HG03565 (cell line): ENCODE measurements at regions not wholly inside any gene's neighbourhood (a gene's known extent, or its start where the extent isn't known, plus 50 kb on each side); places are given as distances from the start of the nearest gene placed in this dataset.
"Not testable (repeated sequence)": the region's sequence is repeated elsewhere in the genome, so short reads cannot be mapped to it uniquely, and the experiment has no call there.

Source experiments
- ATAC-seq: cut with Tn5 transposase; IDR thresholded peaks from one replicate; pipeline ENCODE4 v1.9.1; 2021; ENCODE audit warnings: mild to moderate bottlenecking, moderate library complexity; ENCODE audit not compliant: unreplicated experiment

DNA sequence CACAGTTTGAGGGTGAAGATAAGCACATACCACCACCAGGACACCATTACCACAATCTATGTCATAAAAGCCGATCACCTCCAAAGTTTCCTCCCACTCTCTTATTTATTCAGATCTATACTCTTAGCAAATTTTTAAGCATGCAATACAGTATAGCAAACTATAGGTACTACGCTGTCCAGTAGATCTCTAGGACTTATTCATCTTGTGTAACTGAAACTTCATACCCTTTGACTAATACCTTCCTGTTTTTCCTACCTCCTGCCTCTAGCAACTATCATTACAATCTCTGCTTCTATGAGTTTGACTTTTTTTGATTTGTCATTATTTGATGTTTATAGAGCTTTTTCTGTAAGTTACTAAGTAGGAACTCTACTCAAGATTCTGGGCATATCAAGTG, 84.5 kb upstream of the MANSC4 start:
- ATAC-seq = no peak

DNA sequence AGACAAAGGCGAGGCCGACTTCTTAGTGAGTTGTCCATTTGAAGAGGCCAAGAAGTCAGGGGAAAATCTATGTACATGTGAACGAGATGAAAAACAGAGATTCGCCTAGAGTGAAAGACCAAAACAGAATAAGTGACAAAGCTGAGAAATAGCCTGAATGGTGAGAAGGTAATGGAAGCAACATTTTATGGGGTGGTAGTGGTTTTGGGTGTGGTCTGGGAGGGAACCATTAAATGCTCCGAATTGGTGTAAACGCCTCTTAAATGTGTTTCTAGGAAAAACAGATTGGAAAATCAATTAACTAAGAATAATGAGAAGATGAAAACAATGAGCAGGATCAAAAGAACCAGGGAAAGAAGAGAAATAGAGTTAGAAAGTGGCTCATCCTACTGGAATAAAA, 83.8 kb upstream of the MANSC4 start:
- no peak for ATAC-seq

DNA sequence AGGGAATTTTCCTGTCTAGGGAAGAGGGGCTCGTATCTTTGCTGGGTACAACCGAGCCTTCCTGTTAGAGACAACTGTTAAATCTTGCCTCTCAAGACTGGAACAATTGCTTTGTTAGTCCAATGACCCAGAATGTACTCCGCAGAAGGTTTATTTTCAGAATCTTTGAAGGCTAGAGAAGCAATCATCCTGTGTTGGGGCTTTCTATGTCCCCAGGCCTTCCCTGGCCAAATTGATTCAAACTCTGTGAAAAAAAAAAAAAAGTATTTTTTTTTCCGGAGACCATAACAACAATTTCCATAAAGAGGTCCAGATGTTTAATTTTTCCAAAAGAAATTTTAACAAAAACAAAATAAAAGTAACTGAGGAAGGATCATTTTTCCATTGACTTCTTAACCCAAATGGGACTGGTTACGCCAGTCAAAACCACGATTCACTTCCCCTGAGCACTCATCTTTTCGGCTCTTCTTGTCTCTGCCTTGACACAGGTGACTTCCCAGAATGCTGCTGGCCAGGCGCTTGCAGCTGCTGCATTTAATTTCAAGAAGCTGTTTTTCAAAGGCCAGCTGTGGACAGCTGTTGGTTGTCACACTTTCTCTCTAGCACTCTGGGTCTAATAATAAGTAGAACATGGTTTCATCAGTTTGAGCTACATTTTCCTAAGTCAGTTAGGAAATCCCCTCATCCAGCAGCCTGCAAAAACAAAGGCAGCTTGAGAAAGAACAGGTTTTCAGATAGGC, 81.6 kb upstream of the MANSC4 start:
- peak; percentile 84 for ATAC-seq

DNA sequence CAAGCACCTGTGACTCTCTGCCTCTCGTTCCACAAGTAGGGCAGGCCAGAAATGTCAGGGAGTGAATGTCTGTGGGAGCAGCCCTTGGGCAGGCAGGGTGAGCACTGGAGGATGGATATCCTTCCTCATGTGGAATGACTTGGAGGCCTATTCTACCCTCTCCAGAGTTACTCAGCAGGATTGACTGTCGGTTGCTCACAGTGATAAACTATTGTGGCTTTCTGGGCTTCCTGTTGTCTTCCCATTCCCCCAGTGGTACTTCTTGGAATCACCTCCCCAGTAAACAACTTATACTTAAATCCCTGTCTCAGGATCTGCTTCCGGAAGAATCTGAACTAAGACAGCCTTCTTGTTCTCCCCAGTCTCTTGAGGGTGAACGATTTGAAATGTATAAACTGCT, 79.6 kb upstream of the MANSC4 start:
- ATAC-seq = no peak

DNA sequence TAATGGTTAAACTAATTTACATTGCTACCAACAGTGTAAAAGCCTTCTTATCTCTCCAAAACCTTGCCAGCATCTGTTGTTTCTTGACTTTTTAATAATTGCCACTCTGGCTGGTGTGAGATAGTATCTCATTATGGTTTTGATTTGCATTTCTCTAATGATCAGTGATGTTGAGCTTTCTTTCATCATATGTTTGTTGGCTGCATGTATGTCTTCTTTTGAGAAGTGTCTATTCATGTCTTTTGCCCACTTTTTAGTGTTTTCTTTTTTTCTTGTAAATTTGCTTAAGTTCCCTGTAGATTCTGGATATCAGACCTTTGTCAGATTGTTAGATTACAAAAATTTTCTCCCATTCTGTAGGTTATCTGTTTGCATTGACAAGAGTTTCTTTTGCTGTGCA, 77.0 kb upstream of the MANSC4 start:
- ATAC-seq = not testable (repeated sequence)

DNA sequence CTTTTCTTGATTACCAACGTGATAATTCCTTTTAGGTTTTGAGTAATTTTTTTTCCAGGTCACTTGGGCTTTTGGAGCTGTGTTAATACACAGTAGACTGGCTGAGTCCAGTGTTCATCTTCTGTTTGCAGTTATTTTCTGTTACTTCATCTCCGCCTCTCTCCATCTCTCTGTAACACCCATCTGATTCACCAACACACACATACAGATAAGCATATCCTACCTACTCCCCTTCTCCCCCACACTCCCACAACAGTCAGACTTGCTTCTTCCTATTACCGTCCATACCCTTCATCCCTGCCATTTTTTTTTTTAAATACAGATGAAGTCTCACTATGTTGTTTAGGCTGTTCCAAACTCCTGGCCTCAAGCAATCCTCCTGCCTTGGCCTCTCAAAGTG, 72.7 kb upstream of the MANSC4 start:
- no peak for ATAC-seq
